Neural cell (in vitro differentiated cells): ENCODE measurements at regions not wholly inside any gene's neighbourhood (a gene's known extent, or its start where the extent isn't known, plus 50 kb on each side); places are given as distances from the start of the nearest gene placed in this dataset.

Experiments used
- EP300 ChIP-seq: fragments of 450-650 bp; conservative IDR thresholded peaks from 2 replicates; pipeline ENCODE4 v1.6.1; 2014; ENCODE audit warnings: antibody characterized with exemption, mild to moderate bottlenecking, moderate library complexity; ENCODE audit not compliant: poor library complexity, severe bottlenecking
- EZH2 ChIP-seq: fragments of 200-600, 300-800 bp; shearing (Covaris generic), sonication (generic); IDR thresholded peaks from 2 replicates; pipeline ENCODE4 v1.6.1; 2014; ENCODE audit warnings: antibody characterized with exemption, low read length, borderline replicate concordance, mild to moderate bottlenecking; ENCODE audit not compliant: insufficient read depth, poor library complexity, severe bottlenecking
- POLR2AphosphoS5 ChIP-seq: IDR thresholded peaks from 2 replicates; pipeline ENCODE4 v1.6.1; 2012
- REST ChIP-seq: IDR thresholded peaks from 2 replicates; pipeline ENCODE4 v1.6.1; 2012; ENCODE audit warnings: borderline replicate concordance
- TF ChIP-seq, protein P1 (sequence below): fragments of 450-650 bp; IDR thresholded peaks from 2 replicates; pipeline ENCODE4 v1.5.1; 2014; ENCODE audit warnings: antibody characterized with exemption, mild to moderate bottlenecking, moderate library complexity; ENCODE audit not compliant: poor library complexity, severe bottlenecking

DNA sequence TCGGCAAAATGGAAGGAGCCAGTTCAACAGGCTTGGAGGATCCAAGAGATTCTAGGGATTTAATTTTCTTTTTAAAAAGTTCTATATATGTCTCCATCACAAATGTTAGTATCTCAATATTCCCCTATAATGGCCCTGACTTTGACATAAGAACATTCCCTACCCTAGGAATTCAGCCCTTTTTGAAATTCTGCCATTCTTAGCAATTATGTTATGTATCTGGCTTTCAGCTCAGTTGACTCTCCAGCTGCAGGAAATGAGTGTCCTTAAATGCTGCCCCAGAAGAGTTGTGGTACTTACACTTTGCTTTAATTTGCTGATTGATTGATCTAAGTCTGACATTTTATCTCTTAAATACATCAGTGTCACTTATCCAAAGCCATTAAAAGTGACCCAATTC lies 1454.3 kb downstream of the FSTL5 start:
- TF ChIP-seq POLR2AphosphoS5 (no peak), EZH2 (no peak), REST (no peak), EP300 (no peak)
- TF ChIP-seq, protein P1, sequence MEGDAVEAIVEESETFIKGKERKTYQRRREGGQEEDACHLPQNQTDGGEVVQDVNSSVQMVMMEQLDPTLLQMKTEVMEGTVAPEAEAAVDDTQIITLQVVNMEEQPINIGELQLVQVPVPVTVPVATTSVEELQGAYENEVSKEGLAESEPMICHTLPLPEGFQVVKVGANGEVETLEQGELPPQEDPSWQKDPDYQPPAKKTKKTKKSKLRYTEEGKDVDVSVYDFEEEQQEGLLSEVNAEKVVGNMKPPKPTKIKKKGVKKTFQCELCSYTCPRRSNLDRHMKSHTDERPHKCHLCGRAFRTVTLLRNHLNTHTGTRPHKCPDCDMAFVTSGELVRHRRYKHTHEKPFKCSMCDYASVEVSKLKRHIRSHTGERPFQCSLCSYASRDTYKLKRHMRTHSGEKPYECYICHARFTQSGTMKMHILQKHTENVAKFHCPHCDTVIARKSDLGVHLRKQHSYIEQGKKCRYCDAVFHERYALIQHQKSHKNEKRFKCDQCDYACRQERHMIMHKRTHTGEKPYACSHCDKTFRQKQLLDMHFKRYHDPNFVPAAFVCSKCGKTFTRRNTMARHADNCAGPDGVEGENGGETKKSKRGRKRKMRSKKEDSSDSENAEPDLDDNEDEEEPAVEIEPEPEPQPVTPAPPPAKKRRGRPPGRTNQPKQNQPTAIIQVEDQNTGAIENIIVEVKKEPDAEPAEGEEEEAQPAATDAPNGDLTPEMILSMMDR = no peak
